ENCODE measurements at regions not wholly inside any gene's neighbourhood (a gene's known extent, or its start where the extent isn't known, plus 50 kb on each side); places are given as distances from the start of the nearest gene placed in this dataset.
A peak's percentile ranks its signal among the peaks of the same experiment; 100 is the strongest.
"Not testable (repeated sequence)": the region's sequence is repeated elsewhere in the genome, so short reads cannot be mapped to it uniquely, and the experiment has no call there.

DNA sequence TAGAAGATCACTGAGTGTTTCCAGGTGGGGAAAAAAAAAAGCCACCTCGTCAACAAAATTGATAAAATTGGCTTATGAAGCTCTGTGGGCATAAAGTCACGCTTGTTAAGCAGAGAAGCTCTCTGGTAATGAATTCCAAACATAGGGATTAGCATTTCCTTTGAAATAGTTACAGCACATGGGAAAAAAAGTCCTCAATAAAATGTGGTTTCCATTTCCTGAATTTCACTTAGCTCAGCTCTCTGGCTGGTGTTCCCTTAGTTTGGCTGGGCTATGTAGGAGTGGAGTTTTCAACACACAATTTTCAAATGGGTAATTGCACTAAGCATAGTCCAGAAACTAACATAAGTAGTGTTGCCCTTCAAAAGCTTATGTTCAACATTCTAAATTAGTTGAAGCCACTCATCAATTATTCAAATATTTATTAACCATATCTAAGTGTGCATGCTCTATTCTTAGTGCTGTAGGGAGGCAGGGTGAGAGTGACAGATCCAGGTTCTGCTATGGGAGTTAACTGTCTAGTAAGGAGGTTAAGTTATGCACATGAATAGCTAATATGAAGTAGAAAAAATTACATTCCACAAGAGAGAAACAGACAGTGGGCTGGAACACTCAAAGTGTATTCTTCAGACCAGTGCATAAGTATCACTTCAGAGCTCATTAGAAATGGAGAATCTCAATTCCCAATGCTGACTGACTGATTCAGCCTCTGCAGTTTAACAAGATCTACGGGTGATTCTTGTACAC is 445.7 kb downstream of the SMARCA1 start:
- no peak for DNase-seq

DNA sequence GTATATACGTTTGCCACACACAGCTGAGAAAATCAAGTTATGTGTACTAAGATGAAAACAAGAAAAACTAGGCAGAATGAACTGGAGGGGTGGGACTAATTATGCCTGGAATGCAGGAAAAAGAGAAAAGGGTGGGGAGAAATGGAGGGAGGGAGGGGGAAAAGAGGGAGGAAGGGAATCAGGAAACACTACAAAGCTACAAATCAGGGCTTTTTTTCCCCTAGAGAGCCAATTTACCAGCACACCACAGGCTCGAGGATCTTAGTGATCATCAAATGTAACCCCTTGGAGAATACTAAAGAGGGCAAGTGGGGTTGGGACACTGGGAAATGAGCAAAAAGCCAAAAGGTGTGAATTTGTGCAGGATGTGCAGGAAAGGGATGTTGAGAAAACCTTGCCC is 451.9 kb downstream of the SMARCA1 start:
- DNase-seq, result no peak

DNA sequence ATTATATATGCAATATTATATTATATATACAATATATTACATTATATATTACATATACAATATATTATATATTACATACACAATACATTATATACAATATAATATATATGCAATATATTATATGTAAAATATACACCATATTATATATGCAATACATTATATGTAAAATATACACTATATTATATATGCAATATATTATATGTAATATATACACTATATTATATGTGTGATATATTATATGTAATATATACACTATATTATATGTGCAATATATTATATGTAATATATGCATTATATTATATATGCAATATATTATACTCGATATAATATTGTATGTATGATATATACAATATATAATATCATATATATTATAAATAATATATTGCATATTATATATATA is 457.4 kb downstream of the SMARCA1 start:
- no peak for DNase-seq

DNA sequence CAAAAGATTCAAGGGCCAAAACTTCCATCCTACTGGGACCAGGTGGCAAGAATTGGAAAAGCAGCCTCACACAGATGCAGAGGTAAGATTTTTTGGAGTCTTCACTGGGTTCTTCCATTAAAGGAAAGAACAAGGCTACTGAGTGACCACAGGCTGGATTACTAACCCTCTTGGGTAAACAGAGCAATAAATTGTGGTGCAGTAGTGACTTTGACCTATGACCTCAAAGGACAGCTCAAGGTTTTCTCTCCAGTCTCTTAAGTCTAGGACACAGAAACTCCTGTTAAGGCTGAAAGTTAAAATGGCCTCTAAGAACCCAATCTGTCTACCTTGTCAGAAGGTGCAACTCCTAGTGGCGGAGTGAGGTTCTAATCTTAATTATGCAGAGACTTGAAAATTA is 464.9 kb downstream of the SMARCA1 start:
- no peak for DNase-seq

DNA sequence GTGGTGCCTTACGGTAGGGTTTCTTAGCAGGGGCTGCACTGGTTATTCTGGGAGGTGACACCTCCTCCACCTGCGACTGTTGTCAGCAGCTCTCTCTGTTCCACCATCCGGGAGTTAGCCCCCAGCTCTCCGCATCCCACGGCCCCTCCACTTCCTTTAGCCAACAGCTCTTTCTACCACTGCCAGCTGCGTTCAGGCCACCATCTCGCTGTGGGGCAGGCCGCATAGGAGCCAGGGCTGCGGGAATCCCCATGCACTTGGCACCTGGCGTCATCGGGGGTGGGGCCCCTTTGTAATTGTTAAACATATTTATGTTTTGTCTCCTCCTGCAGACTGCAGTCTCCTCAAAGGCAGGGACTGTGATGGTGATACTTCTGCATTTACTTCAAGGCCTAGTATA is 480.2 kb downstream of the SMARCA1 start:
- no peak for DNase-seq

DNA sequence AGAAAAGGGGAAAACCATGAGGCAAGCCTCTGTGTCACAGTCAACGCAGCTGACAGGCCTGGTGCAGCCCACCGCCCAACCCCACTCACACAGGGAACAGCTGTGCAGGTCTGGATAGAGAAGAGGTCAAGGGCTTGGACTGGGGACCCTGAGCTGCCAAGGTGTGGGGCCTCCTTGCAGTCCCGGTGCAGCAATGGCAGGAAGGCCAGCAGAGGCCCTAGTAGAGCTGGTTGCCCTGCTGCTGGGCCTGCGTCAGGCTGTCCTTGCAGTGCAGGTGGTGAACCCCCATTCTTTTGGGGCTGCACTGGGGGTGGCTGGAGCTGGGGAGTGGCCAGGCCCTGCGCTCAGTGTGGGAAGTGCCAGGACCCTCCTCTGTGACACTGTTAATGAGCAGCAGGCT is 482.0 kb downstream of the SMARCA1 start:
- DNase-seq, result no peak

DNA sequence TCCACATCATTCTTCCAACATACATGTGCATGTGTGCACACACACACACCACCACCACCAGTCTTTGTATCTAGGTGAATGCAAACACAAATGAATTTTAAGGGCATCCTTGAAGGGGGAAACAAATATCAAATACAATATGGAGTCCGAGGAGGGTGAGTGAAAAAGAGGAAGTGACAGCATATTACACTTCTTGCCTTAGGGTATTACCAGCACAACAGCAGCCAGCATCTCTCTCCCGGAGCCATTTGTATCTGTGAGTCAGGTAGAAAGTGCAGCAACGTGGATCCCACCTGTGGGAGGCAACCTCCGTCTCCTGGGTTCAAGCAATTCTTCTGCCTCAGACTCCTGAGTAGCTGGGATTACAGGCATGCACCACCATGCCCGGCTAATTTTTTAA is 483.2 kb downstream of the SMARCA1 start:
- no peak for DNase-seq

DNA sequence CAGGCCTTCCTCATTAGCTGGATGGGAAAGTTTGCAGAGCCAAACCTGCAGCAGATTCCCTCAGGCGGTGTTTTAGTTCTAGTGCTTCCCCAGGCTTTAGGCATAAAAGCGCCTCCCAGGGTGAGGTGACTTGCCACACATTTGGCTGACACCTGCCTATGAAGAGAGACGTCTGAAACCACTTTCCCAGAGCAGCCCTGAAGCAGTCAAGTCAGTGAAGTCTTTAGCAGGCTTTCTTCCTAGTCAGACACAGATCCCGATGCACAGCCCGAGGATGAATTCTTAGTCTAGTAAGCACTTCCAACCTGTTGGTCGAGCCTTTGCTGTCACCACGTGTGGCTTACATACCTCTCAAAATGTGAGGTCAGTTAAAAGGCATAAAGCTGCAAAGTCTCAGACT is 484.1 kb downstream of the SMARCA1 start:
- DNase-seq, result peak; percentile 62

DNA sequence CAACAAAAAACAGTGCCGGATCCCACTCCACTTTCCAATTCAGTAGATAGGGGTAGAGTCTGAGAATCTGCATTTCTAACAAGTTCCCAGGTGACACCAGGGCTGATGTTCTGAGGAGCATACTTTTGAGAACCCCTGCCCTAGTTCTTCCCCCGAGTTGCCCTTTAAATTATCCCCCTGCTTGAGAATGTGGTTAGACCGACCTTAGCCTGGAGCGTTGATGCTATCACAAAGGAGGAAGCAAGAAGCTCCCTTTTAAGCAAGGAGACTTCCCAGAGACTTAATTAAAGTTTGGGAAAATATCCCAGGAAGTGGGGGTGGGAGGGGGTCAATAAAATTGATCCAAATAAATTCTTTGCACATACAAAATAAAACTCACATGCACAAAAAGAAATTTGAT is 485.9 kb downstream of the SMARCA1 start:
- peak; percentile 75 for DNase-seq

DNA sequence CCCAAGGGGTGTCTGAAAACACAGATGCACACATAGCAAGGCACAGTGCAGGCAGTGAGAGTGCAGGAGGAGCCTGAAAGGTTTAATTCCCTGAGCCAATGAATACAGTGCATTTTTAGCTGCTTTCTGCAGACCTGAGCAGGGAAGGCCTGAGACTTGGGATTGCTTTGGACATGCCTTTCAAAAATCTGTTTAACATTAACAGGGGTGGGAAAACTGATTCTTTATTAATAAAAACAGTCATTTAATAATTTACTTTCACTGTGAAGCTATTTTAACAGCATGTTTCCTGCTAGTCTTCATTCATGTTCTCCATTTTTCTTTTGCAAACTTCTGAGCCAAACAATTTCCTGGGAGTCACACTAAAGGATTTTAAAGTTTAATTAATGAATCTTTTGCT is 488.1 kb downstream of the SMARCA1 start:
- DNase-seq, result no peak

DNA sequence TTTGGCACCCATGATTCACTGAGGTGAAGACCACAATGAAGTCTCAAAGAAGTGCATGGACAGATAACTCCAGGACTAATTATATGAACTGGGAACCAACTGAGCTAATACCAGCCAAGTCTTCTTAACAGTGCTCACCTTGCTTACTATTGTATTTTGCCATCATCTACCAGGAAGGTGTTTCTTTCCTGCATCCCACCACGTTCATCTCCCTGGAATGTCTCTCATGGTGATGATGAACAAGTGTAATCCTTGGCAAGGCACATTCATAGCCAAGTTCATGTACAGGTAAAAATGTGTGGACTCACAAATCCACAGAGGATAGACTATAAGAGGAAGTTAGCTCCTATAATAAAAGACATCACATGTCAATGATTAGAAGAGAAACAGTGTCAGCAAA is 489.1 kb downstream of the SMARCA1 start:
- no peak for DNase-seq

DNA sequence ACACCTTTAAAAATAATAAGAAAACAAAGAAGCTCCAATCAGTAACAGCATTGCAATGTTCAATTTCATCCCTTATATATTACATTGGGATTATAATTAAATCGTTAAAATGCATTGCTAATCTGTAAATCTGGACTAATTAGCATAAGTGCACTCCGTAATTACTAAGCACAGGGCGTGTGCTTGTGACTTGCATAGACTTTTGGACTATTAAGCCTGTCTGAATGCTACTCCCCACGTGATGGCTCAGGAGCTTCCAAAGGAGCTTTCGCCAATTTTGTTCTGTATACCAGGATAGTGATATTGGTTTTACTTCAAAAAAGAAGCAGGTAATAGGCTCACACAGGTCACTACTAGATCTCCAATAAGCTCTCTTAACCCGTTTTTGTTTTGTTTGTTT is 497.1 kb downstream of the SMARCA1 start:
- DNase-seq, result no peak

DNA sequence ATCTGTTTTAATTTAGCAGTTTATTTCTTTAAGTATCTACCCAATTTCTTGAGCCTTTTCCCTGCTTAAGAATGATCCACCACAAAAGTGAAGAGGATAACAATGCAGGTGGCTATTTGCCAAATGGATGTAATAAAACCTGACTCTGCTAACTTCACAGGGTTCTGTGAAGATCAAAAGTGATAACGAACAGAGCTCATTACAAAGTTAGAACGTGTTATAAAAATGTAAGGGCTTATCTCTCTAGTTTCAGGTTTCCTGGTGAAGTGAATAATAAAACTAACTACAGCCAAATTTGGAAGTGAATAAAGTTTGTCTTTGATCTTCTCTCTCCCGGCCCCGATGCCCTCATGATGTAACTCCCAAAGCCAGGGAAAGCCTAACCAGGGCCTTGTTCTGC is 497.9 kb downstream of the SMARCA1 start:
- no peak for DNase-seq

DNA sequence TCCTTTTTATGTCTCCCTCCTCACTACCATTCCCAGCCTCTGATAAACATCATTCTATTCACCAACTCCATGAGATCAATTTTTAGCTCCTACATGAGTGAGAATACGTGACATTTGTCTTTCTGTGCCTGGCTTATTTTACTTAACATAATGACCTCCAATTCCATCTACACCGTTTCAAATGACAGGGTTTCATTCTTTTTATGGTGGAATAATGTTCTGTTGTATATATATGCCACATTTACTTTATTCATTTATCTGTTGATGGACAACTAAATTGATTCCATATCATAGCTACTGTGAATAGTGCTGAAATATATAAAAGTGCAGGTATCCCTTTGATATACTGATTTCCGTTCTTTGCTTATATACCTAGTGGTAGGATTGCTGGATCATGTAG is 503.9 kb downstream of the SMARCA1 start:
- no peak for DNase-seq

DNA sequence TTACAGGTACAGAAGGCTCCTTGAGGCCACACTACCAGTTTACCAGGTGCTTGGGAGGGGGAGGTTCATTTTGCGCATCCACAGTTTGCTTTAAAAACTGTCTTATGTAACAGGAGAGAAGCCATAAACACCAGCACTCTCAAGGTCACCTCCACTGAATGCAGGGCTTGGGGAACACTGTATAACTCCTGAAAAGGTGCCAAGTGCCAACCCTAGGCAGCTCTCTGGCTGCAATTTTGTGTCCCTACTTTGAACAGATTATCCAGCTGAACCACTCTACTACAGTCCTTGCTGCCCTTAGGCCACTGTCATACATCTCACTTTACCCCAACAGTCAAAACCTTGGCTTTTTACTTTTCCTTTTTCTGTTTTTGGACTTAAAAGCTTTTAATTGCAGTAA is 507.9 kb downstream of the SMARCA1 start:
- DNase-seq, result no peak

DNA sequence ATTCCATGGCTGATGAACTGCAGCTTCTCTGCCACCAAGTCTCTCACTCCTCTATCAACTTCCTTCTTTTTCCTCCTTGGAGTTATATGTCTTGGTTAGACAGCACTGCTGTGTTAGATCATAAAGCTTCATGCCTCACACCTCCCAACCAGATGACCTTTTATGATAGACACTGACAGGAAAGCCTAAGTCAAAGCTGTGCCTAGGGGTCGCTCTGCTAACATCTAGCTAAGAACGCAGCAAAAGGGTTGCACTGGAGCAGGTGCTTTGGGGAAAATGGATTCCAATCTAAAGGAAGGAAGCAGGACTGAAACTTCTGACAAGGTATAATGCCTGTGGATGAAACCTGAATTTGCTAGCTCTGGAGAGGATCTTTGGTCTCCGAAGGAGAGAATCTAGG is 509.7 kb downstream of the SMARCA1 start:
- DNase-seq, result no peak

DNA sequence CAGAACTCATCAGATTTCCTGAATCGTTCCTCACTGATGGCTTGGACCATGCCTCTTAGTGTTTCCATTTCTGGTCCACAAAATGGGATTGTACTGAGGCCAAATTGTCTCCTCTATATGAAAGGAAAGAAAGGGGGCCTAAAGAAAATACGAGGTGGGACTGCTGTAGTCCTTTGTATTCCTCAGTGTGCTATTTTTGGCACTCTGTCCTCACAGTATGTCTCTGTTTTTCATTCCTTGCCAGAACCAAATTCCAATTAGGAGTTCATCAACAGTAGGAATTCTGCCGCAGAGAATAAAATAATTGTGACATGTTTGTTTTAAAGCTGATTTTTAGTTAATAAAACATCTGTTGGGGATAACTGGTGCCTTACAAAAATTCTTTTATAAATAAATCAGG is 515.7 kb downstream of the SMARCA1 start:
- DNase-seq, result no peak

DNA sequence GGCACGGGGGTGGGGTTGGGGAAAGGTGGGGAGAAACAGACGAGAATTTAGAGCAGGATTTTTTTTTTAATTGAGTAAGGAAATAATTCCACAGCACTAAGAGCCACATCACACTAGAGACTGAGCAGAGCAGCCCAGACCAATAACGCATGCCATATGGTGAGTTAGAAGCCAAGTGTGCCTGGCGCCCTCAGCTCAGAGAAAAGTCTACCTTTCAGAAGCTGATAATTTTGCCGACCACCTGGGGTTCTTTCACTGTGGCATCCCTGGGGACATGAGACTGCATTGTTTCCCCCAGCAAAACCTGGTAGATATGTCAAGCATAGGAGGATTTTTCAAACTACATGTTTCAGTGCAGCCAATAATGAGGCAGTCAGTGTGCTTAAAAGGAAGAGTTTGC is 516.8 kb downstream of the SMARCA1 start:
- no peak for DNase-seq

DNA sequence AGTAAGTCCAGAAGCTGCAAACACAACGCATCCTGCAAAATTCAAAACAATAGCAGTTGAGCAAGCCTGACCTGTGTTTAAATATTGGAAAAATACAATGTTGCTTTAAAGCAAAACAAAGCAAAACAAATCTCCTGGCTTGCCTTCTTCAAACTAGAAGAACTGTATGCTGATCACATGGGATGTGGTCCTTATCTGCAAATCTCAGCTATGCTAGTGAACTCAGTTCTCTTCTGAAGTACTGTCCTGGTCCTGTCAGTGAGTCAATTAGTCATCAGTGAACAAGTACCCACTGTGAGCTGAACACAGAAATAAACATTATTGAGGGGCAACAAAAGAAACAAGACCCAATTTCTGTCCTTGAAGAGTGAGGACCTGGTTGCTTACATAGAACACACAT is 522.5 kb downstream of the SMARCA1 start:
- DNase-seq, result no peak

DNA sequence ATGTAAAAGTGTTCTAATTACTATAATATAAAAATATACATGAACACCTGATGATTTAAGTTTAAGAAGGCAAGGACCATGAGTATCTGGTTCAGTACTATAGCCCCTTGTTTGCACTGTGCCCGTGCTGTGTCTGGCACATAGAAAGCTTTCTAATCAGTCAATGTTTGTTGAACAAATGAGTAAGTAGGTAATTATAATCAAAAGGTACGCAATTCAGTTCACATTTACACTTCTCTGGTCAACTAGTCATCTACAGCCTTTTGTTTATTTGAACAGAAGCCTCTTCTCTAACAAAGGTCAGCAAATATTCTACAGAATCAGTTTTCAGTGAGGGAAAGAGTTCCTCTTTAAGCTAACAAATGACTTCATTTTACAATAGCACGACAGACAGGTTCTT is 523.3 kb downstream of the SMARCA1 start:
- no peak for DNase-seq

DNA sequence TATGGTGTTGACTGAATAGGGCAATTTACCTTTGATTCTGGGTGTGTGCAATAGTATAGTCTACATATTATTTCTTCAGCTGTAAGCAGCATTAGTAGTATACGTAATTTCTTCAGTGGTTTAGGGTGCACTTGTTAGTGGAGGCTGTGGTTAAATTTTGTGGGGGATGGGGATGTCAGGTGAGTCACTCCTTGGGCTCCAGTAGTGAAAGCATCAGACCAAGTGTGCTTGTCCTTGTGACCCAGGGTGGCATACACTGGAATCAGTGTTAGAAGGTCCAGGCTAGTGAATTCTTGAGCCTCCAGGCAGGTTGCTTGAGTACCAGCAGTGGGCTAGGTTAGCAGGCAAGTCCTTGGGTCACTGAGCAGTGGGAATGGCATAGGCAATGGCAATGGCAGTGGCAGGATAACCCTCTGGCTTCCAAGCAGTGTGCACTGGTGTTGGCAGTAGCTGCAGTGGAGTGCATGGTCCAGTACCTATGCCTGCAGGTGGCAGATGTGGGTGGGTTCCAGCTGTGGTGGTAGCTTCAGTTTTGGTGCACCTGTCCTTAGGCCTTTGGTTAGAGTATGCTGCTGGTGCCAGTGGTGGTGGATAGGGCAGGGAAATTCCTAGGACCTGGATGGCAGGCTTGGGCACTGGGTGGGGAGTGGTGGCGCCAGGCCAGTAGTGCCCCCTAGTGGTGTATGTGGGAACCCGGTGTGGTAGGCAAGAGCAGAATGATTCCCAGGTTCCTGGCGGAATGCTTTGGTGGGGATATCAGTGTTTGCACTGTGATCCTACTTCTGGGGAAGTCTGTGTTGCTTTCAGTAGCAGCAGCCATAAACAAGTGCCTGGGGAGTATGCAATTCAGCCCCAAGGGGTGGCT is 531.0 kb downstream of the SMARCA1 start:
- no peak for DNase-seq

DNA sequence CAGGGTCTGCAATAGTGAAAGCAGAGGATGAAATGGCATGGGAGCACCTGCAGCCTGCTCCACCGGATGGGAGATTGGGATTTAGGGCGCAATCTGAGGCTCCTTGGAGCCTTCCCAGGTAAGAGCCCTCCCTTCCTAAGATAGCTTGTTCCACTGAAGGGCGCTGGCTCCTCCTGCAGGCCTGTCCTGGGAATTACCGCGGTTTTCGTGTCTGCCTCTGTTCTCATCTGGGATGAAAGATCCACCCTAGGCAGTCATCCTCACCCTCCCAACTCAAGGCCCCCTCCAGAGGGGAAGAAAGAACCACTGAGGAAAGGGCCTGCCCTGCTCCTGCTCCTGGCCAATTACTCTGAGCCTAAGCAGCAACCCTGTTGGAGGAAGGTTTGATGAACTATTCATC is 547.5 kb downstream of the SMARCA1 start:
- peak; percentile 81 for DNase-seq

DNA sequence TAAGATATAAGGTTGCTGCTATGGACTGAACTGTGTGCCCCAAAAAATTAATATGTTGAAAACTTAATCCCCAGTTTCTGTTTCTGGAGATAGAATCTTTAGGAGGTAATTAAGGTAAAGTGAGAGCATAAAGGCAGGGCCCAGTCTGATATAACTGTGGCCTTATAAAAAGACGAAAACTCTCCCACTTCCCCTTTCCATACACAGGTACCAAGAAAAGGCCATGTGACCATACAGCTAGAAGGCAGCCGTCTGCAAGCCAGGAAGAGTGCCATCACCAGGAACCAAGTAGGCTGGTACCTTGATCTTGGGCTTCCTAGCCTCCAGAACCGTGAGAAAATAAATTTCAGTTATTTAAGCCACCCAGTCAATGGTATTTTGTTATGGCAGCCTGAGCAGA is 550.3 kb downstream of the SMARCA1 start:
- DNase-seq, result no peak

DNA sequence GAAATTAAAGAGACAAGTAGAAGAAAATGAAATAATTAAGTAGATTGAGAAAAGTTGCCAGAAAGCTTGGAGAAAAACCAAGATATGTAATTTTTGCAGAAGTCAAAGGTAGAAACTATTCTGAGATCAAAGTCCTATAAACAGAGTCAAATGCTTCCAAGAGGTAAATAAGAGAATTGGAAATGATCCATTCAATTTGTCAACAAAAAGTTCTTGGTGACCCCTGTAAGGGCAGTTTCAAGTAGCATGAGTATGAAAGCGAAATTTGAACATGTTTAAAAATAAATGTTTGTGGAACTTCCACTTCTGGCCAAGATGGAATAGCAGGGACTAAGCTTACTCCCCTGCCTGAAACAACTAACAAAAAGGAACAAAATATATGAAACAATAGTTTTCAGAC is 562.0 kb downstream of the SMARCA1 start:
- DNase-seq, result no peak

DNA sequence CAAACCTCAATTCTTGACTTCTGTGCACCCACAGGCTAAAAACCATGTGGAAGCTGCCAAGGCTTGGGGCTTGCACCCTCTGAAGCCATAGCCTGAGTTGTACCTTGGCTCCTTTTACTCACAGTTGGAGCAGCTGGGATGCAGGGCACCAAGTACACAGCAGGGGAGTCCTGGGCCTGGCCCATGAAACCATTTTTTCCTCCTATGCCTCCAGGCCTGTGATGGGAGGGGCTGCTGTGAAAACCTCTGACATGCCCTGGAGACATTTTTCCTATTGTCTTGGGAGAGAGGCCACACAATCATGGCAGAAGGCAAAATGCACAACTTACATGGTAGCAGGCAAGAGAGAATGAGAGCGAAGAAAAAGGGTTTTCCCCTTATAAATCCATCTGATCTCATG is 568.6 kb downstream of the SMARCA1 start:
- DNase-seq, result not testable (repeated sequence)
